Tibial nerve (tissue), 3 donors: ENCODE measurements at regions not wholly inside any gene's neighbourhood (a gene's known extent, or its start where the extent isn't known, plus 50 kb on each side); places are given as distances from the start of the nearest gene placed in this dataset.

Experiments used
- POLR2A ChIP-seq, 2 donors: fragments of 450-650 bp; IDR thresholded peaks; one replicate each; pipeline ENCODE4 v1.6.1; 2017; ENCODE audit warnings: antibody characterized with exemption in 2 of 2, mild to moderate bottlenecking in 2 of 2, moderate library complexity in 2 of 2
- TF ChIP-seq, protein P1 (sequence below), 5 experiments: fragments of 200-600 bp in 3 of 5; fragments of 450-650 bp in 2 of 5; sonication (generic) in 3 of 5; IDR thresholded peaks; one replicate each; pipeline ENCODE4 v1.5.1; 2016 to 2019; ENCODE audit warnings: antibody characterized with exemption in 5 of 5, mild to moderate bottlenecking in 3 of 5, moderate library complexity in 2 of 5

DNA sequence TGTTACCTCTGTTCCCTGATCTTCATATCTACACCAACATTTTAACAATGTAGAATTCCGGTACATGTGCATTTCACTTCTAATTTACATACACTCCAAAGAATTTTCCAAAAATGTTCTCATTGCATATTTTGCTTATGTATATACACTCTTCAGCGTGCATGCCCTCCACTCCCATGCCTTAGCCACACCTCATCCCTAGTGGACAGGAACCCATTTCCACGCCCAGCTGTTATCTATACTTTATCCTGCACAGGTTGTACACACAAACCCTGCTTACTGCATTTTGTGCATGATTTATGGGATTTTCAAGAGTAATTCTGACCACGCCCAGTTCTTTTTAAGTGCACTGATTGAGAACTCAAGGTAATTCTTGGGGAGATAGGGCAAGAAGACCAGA, 102.4 kb downstream of the TFAP2C start:
- TF ChIP-seq, protein P1, sequence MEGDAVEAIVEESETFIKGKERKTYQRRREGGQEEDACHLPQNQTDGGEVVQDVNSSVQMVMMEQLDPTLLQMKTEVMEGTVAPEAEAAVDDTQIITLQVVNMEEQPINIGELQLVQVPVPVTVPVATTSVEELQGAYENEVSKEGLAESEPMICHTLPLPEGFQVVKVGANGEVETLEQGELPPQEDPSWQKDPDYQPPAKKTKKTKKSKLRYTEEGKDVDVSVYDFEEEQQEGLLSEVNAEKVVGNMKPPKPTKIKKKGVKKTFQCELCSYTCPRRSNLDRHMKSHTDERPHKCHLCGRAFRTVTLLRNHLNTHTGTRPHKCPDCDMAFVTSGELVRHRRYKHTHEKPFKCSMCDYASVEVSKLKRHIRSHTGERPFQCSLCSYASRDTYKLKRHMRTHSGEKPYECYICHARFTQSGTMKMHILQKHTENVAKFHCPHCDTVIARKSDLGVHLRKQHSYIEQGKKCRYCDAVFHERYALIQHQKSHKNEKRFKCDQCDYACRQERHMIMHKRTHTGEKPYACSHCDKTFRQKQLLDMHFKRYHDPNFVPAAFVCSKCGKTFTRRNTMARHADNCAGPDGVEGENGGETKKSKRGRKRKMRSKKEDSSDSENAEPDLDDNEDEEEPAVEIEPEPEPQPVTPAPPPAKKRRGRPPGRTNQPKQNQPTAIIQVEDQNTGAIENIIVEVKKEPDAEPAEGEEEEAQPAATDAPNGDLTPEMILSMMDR (IDR thresholded peaks at IDR 0.05) = no peak
- no peak for TF ChIP-seq POLR2A (IDR thresholded peaks at IDR 0.05)
